GM06990 (cell line): ENCODE measurements at regions not wholly inside any gene's neighbourhood (a gene's known extent, or its start where the extent isn't known, plus 50 kb on each side); places are given as distances from the start of the nearest gene placed in this dataset.

Experiments used
- DNase-seq: peaks from one replicate; pipeline ENCODE4 v3.0.0-alpha.2; 2011; ENCODE audit not compliant: insufficient read length; ENCODE audit errors: extremely low read depth
- H3K27me3 ChIP-seq: replicated peaks from 2 replicates; pipeline ENCODE4 v1.6.0; 2011; ENCODE audit warnings: low read length; ENCODE audit not compliant: control insufficient read depth, insufficient read depth
- H3K36me3 ChIP-seq: 2 replicates; pipeline ENCODE4 v1.5.1; 2011; ENCODE audit warnings: low read length; ENCODE audit not compliant: control insufficient read depth, insufficient read depth
- H3K4me3 ChIP-seq: replicated peaks from 2 replicates; pipeline ENCODE4 v1.5.1; 2011; ENCODE audit warnings: low read depth, mild to moderate bottlenecking, control low read depth, low read length
- CTCF ChIP-seq: IDR thresholded peaks from 2 replicates; pipeline ENCODE4 v1.5.1; 2011; ENCODE audit warnings: low read length, control low read depth, mild to moderate bottlenecking, inconsistent platforms; ENCODE audit not compliant: insufficient read depth, poor library complexity, severe bottlenecking

DNA sequence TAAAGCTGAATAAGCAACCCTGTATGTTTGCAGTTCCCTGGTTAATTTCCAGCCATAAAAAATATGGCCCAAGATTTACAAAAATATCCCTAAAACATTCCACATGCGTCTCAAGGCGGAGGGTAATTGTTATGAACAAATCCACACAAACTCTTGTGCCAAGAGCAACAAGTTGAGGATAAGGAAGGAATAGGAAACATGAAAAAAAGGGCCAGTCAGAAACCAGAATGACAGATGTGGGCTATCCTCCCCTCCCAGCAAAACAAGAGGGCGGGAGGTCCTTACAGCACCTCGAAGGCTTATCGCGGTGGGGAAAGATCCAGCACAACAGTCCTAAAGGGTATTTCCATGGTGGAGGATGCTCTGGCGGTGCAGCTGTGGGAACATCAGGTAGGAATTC, 155.6 kb upstream of the HES1 start:
- DNase-seq, result no peak
- Histone ChIP-seq H3K36me3 (no peaks in the 10 kb centered on the region), H3K27me3 (no peaks in the 10 kb centered on the region), H3K4me3 (no peak overlapping the region)
- TF ChIP-seq CTCF, result no peak

- no peaks in the 10 kb centered on the region for H3K36me3 ChIP-seq
- H3K4me3 ChIP-seq, result no peak overlapping the region
- no peaks in the 10 kb centered on the region for H3K27me3 ChIP-seq
- no peak for DNase-seq
- TF ChIP-seq CTCF, result no peak
Measured at GRCh38 chr3:193980905-193981304, 155.0 kb upstream of the HES1 start.

DNA sequence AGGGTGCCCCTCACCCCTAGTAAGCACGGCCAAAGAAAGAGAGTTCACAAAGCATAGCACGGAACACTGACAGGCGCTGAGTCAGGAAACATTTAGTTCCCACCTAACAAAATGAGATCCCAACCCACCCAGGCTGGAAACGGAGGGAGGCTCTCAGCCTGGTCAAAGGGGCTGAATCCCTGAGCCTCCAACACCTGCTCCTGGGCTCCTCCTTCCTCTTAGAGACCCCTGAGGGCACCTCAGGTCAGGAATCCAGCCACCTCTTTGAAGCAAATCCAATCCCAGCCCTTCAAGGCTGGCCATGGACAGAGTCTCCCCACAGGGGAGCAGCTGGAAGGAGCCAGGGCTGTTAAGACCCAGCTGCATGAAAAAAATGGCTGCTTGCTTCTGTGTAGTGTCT, 154.4 kb upstream of the HES1 start:
- no peaks in the 10 kb centered on the region for H3K36me3 ChIP-seq
- no peak for TF ChIP-seq CTCF
- DNase-seq, result no peak

DNA sequence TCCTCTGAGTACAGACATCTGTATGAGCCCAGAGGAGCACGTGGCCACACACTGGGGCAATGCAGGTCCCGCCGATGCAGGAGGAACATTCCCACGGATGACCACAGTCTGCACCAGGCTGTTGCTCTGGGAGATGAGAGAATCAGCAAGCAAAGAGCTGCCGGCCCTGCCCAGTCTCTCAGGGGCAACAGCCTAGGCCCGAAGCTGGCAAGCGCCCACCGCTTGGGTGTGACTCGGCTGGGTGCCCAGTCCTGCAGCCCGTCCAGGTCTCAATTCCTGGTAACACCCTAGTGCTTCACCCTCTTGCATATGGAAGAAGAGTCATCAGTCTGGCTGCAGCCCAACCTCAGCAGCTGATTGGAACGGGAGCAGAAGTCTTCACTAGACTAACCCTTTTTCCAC, 153.7 kb upstream of the HES1 start:
- Histone ChIP-seq H3K27me3 (no peaks in the 10 kb centered on the region), H3K36me3 (no peaks in the 10 kb centered on the region), H3K4me3 (no peak overlapping the region)
- no peak for TF ChIP-seq CTCF
- DNase-seq, result no peak

More for the DNA sequence above, 154.4 kb upstream of the HES1 start:
- H3K4me3 ChIP-seq, result no peak overlapping the region
- no peaks in the 10 kb centered on the region for H3K27me3 ChIP-seq

- Histone ChIP-seq H3K36me3 (no peaks in the 10 kb centered on the region), H3K4me3 (no peak overlapping the region), H3K27me3 (no peaks in the 10 kb centered on the region)
- no peak for TF ChIP-seq CTCF
- DNase-seq, result no peak
Measured at GRCh38 chr3:193983846-193984818, 151.8 kb upstream of the HES1 start.
